Adrenal gland (tissue), 9 donors: ENCODE measurements at regions not wholly inside any gene's neighbourhood (a gene's known extent, or its start where the extent isn't known, plus 50 kb on each side); places are given as distances from the start of the nearest gene placed in this dataset.

Experiments used
- DNase-seq, 7 donors: peaks; one replicate each; pipeline ENCODE4 v3.0.0-alpha.2; 2019 to 2020
- H3K27ac ChIP-seq, 5 donors: fragments of 200-600 bp; sonication (generic) in 4 of 5; 1 replicate in 3 of 5; 2 replicates in 2 of 5; pipeline versions ENCODE4 v1.5.1 to v1.8.0; 2016 to 2020; ENCODE audit warnings: mild to moderate bottlenecking in 1 of 5
- H3K27me3 ChIP-seq: fragments of 200-600 bp; 2 replicates; pipeline ENCODE4 v1.8.0; 2021
- H3K36me3 ChIP-seq, 2 donors: fragments of 200-600 bp; replicated peaks in 1 of 2; 1 replicate in 1 of 2; 2 replicates in 1 of 2; pipeline versions ENCODE4 v1.5.1 to v1.8.0; 2018 to 2022
- H3K4me1 ChIP-seq, 2 donors: fragments of 200-600 bp; replicated peaks in 1 of 2; 1 replicate in 1 of 2; 2 replicates in 1 of 2; pipeline versions ENCODE4 v1.5.1 to v1.8.0; 2018 to 2021
- H3K4me3 ChIP-seq, 4 donors: fragments of 200-600 bp; sonication (generic) in 3 of 4; one replicate each; pipeline ENCODE4 v1.5.1; 2016 to 2018
- H3K9me3 ChIP-seq, 3 donors: fragments of 200-600 bp; sonication (generic) in 1 of 3; replicated peaks in 1 of 3; 1 replicate in 2 of 3; 2 replicates in 1 of 3; pipeline versions ENCODE4 v1.5.1 to v1.8.0; 2016 to 2021
- POLR2A ChIP-seq, 2 donors: fragments of 450-650 bp; IDR thresholded peaks; one replicate each; pipeline ENCODE4 v1.6.1; 2017; ENCODE audit warnings: antibody characterized with exemption in 2 of 2, mild to moderate bottlenecking in 2 of 2, moderate library complexity in 1 of 2
- WGBS, 4 donors: extraction: QIAGEN DNeasy Blood & Tissue Kit in 2 of 4; methylation state at CpG; one replicate each; pipeline versions ENCODE4 v1.1.5 to v1.1.7; 2013 to 2017; 5-methylcytosine and 5-hydroxymethylcytosine counted together
- intact Hi-C, 2 donors: fragments of 100-400 bp; cut with DNase I; formaldehyde crosslinking; loops; one replicate each; pipeline versions ENCODE4 v1.14.1 to v1.15.0; 2022 to 2023
- TF ChIP-seq, protein P1 (sequence below), 6 experiments: fragments of 450-650 bp in 4 of 6; fragments of 200-600 bp in 2 of 6; sonication (generic) in 1 of 6; IDR thresholded peaks; 1 replicate in 5 of 6; 2 replicates in 1 of 6; pipeline versions ENCODE4 v1.5.1 to v1.8.0; 2016 to 2021; ENCODE audit warnings: antibody characterized with exemption in 6 of 6, mild to moderate bottlenecking in 2 of 6, moderate library complexity in 1 of 6
- donor health status: healthy with polysubstance abuse.
- donor health status: Bipolar disorder and iron deficiency.
- donor health status: DM: yes; HTN: yes; CAD: no.
- donor health status: DM: no; HTN: no; CAD: no.
- donor health status: DM: no; HTN: no; CAD: no.

DNA sequence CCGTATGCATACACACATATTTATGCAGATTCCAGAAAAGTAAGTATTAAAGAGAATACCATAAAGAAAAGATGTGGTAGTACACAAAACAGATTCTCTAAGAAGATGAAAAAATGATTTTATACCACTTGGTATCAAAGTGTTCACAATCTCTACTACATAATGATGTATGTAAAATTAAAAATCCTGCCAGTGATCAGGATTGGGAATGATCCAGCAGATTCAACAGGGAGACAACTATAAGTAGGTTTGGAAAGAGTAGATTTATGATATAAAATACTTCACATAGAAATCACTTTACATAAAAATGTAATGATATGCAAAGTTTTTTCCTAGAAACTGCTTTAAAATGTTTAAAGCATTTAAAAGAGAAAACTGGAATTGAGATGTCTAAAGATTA lies 447.0 kb downstream of the CNTNAP4 start:
- TF ChIP-seq, protein P1, sequence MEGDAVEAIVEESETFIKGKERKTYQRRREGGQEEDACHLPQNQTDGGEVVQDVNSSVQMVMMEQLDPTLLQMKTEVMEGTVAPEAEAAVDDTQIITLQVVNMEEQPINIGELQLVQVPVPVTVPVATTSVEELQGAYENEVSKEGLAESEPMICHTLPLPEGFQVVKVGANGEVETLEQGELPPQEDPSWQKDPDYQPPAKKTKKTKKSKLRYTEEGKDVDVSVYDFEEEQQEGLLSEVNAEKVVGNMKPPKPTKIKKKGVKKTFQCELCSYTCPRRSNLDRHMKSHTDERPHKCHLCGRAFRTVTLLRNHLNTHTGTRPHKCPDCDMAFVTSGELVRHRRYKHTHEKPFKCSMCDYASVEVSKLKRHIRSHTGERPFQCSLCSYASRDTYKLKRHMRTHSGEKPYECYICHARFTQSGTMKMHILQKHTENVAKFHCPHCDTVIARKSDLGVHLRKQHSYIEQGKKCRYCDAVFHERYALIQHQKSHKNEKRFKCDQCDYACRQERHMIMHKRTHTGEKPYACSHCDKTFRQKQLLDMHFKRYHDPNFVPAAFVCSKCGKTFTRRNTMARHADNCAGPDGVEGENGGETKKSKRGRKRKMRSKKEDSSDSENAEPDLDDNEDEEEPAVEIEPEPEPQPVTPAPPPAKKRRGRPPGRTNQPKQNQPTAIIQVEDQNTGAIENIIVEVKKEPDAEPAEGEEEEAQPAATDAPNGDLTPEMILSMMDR (IDR thresholded peaks at IDR 0.05) = no peak
- DNase-seq = no peak
- no peaks in the 10 kb centered on the region for H3K27me3 ChIP-seq
- H3K36me3 ChIP-seq = no peaks in the 10 kb centered on the region
- H3K4me3 ChIP-seq = no peak overlapping the region
- H3K4me1 ChIP-seq = no peaks in the 10 kb centered on the region
- H3K9me3 ChIP-seq = no peaks in the 10 kb centered on the region
- intact Hi-C loops = no loop called here
- WGBS, 4 donors = 72 to 91% (median 79%) methylated on average over 1 of the region's 1 CpG
- H3K27ac ChIP-seq = no peak overlapping the region

GRCh38 chr16:76729525-76729924 lies 452.3 kb downstream of the CNTNAP4 start:
- 72 to 92% (median 81%) methylated on average over 1 of the region's 1 CpG for WGBS, 4 donors
- no peak for DNase-seq
- Histone ChIP-seq H3K4me3 (no peak overlapping the region), H3K9me3 (no peaks in the 10 kb centered on the region), H3K4me1 (no peaks in the 10 kb centered on the region), H3K27ac (no peak overlapping the region), H3K36me3 (no peaks in the 10 kb centered on the region), H3K27me3 (no peaks in the 10 kb centered on the region)
- intact Hi-C loops = no loop called here
- TF ChIP-seq POLR2A (IDR thresholded peaks at IDR 0.05) = no peak
- TF ChIP-seq, protein P1 (IDR thresholded peaks at IDR 0.05) = no peak

GRCh38 chr16:76732894-76733293 lies 455.7 kb downstream of the CNTNAP4 start:
- Histone ChIP-seq H3K27me3 (no peaks in the 10 kb centered on the region), H3K4me1 (no peaks in the 10 kb centered on the region), H3K36me3 (no peaks in the 10 kb centered on the region), H3K9me3 (no peaks in the 10 kb centered on the region), H3K4me3 (no peak overlapping the region), H3K27ac (no peak overlapping the region)
- TF ChIP-seq, protein P1 (IDR thresholded peaks at IDR 0.05) = no peak
- no peak for TF ChIP-seq POLR2A (IDR thresholded peaks at IDR 0.05)
- no peak for DNase-seq
- intact Hi-C loops = no loop called here

GRCh38 chr16:76741623-76742022 lies 449.4 kb upstream of the MON1B start:
- Histone ChIP-seq H3K27ac (no peak overlapping the region), H3K27me3 (no peaks in the 10 kb centered on the region), H3K4me1 (no peaks in the 10 kb centered on the region), H3K9me3 (peaks cover 0 to 5% (median 0%) of the 10 kb centered on the region in 3 donors), H3K36me3 (no peaks in the 10 kb centered on the region), H3K4me3 (no peak overlapping the region)
- 91 to 97% (median 93%) methylated on average over 4 of the region's 4 CpGs for WGBS, 4 donors
- DNase-seq = no peak
- intact Hi-C loops = no loop called here
- no peak for TF ChIP-seq POLR2A (IDR thresholded peaks at IDR 0.05)
- TF ChIP-seq, protein P1 (IDR thresholded peaks at IDR 0.05) = no peak
